OCI-LY7 (cell line): ENCODE measurements at regions not wholly inside any gene's neighbourhood (a gene's known extent, or its start where the extent isn't known, plus 50 kb on each side); places are given as distances from the start of the nearest gene placed in this dataset.

Source experiments
- EZH2phosphoT487 ChIP-seq: fragments of 200-600 bp; sonication (generic); IDR thresholded peaks from 2 replicates; pipeline ENCODE4 v1.6.1; 2018; ENCODE audit warnings: low read depth, borderline replicate concordance, mild to moderate bottlenecking, mixed run types, antibody characterized with exemption, low read length, moderate library complexity, mixed read lengths
- TF ChIP-seq, protein P1 (sequence below): fragments of 200-600 bp; sonication (generic); conservative IDR thresholded peaks from 2 replicates; pipeline ENCODE4 v1.5.1; 2014; ENCODE audit warnings: mild to moderate bottlenecking, antibody characterized with exemption, low read length, moderate library complexity, mixed read lengths

DNA sequence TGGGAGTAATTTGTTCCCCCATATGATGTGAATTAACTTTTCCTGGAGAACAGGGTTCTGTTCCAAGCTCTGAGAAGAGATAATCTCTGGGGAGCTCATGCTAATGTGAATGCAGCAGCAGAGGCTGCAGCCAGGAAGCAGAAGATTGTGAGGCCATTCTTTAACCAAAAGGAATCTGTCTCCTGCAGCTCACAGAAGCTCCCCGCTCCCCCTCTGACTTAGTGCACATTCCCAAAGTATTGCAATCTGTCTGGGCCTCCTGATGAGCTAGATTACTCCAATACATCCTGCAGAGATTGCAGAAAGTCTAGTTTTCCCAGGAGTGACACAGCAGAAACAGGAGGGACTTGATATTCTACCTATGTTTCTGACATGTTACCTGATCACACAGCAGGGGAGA, 420.6 kb upstream of the FAT3 start:
- TF ChIP-seq, protein P1, sequence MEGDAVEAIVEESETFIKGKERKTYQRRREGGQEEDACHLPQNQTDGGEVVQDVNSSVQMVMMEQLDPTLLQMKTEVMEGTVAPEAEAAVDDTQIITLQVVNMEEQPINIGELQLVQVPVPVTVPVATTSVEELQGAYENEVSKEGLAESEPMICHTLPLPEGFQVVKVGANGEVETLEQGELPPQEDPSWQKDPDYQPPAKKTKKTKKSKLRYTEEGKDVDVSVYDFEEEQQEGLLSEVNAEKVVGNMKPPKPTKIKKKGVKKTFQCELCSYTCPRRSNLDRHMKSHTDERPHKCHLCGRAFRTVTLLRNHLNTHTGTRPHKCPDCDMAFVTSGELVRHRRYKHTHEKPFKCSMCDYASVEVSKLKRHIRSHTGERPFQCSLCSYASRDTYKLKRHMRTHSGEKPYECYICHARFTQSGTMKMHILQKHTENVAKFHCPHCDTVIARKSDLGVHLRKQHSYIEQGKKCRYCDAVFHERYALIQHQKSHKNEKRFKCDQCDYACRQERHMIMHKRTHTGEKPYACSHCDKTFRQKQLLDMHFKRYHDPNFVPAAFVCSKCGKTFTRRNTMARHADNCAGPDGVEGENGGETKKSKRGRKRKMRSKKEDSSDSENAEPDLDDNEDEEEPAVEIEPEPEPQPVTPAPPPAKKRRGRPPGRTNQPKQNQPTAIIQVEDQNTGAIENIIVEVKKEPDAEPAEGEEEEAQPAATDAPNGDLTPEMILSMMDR = no peak
- no peak for TF ChIP-seq EZH2phosphoT487
